Frontal cortex (tissue), 3 donors: ENCODE measurements at regions not wholly inside any gene's neighbourhood (a gene's known extent, or its start where the extent isn't known, plus 50 kb on each side); places are given as distances from the start of the nearest gene placed in this dataset.
A peak's percentile ranks its signal among the peaks of the same experiment; 100 is the strongest.

ENCODE experiments used
- DNase-seq, 2 donors: peaks; one replicate each; pipeline ENCODE4 v3.0.0; 2012; ENCODE audit warnings: low spot score in 2 of 2
- FAIRE-seq: peaks from 2 replicates; lab custom pipeline; 2012; peaks lifted over from hg19 to GRCh38; lab: Jason Lieb, UNC
- donor health status: control.
- donor health status: control.
- donor health status: control.

- FAIRE-seq (no peak), DNase-seq (no peak)
Observed at GRCh38 chr22:49322231-49322630, 505.4 kb downstream of the BRD1 start.

DNA sequence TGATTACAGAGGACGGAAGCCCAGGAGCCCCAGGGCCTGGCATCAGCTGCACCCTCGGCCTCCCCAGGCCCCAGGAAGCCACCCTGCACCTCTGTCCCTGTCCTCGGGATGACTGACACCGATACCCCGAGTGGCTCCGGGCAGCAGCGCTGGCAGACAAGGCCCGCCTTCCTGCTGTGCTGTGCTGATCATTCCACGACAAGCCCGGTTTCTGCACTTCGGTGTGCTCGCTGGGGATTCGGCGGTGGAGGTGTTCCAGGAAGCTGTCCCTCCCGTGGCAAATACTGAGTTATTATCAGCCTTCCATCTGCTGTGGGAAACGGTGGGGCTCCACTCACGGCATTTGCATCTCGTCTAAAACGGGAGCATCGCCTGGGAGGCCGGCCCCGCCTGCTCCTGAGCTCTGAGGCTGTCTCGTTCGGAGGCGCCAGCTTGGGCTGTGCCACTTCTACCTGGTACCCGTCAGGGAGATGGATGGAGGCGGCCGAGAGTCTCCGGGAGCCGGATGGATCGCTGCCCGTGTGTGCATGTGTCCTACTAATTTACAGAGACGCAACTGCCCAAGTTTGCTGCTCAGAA lies 506.1 kb downstream of the BRD1 start:
- no peak for FAIRE-seq
- no peak for DNase-seq

- no peak for FAIRE-seq
- DNase-seq = no peak
Observed at GRCh38 chr22:49320714-49321476, 506.8 kb downstream of the BRD1 start.

DNA sequence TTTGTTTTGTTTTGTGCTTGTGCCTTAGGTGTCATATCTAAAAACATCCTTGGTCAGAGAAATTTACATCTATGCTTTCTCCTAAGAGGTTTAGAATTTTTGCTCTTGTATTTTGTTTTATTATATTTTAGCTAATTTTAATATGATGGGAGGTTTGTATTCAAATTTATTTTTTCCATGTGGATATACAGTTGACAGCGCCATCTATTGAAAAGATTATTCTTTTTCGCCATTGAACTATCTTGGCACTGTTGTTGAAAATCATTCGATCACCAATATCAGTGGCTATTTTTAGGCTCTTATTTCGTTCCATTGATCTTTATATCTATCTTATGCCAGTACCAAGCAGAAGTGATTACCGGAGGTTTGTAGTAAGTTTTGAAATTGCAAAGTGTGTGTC lies 510.3 kb downstream of the BRD1 start:
- no peak for FAIRE-seq
- no peak for DNase-seq

- DNase-seq (no peak), FAIRE-seq (no peak)
Observed at GRCh38 chr22:49312601-49313000, 515.1 kb downstream of the BRD1 start.

DNA sequence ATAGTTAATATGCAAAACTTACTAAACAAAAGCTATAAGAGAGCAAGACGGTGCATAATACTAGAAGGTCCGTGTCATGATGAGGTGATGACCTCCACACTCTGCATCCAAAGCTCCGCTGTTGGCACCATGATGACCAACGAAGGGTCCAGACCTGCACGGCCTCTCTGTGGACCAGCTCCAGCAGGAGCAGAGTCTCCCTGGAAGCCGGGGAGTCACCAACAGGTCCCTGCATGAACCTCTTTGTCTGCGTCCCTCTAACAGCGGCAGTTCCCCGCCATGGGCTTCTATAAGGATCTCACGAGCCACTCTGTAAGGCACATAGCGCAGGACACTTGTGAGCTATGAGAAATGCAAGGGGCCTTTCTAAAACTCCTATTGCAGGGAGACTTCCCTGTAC lies 517.3 kb downstream of the BRD1 start:
- no peak for FAIRE-seq
- no peak for DNase-seq

- DNase-seq = no peak
- no peak for FAIRE-seq
Observed at GRCh38 chr22:49308300-49308699, 519.4 kb downstream of the BRD1 start.

DNA sequence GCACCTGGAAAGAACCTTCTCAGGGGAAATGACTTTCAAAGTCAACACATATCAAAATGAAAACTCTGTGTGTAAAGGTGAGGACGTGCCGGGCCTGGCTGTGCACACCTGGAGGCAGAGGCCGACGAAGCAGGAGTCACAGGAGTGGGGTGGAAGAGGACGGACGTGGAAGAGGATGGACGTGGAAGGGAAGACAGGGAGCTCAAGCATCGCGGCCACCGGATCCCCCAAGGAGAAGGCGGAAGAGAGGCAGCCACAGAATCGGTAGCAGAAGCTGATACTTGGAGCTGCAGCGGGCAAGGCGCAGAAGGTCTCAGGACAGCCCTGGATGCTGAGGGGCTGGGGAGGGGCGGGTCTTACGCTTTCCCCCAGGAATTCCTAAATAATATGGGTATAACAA lies 519.8 kb downstream of the BRD1 start:
- FAIRE-seq (no peak), DNase-seq (no peak)

DNA sequence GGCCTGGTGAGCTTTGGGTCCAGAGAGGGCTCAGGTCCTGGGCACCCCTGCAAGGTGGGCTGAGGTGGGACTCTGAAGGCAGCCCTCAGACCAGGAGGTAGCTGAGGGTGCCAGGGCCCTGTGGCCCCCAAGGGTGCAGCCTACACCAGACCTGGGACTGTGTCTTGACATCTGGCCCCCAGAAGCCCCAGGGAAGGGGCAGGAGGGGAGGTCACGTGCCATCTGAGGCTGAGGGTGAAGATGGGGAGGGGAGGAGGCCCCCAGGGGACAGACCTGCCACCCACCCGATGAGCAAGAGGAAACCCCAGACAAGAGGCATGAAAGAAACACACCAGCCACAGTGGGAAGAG lies 520.2 kb downstream of the BRD1 start:
- FAIRE-seq (no peak), DNase-seq (no peak)

GRCh38 chr22:49306632-49307480 lies 520.8 kb downstream of the BRD1 start:
- no peak for DNase-seq
- no peak for FAIRE-seq

DNA sequence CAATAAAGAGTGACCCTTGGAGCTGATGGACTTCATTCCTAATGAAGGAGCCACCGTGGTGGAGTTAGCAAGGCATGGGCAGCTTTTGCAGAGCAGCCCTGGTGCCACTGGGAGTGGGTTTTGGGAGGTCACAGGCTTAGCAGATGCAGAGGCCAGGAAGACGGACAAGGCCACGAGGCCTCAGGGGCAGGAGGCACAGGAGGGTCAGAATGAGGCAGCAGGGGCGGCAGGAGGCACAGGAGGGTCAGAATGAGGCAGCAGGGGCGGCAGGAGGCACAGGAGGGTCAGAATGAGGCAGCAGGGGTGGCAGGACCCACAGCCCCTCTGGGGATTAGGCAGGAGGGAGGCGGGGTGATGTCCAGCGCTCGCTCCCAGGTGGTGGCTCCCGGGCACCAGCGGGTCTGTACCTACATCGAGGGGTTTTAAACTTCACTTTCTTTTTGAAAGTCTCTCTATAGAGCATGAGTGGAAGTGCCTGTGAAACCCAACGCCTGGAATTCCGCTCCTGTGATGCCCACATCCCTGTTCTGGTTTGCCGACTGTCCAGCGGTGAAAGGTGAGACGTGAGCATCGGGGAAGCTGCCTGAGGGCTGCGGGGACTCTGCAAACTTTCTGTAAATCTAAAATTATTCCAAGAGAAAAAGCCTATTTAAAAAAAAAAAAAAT lies 521.6 kb downstream of the BRD1 start:
- no peak for FAIRE-seq
- no peak for DNase-seq

DNA sequence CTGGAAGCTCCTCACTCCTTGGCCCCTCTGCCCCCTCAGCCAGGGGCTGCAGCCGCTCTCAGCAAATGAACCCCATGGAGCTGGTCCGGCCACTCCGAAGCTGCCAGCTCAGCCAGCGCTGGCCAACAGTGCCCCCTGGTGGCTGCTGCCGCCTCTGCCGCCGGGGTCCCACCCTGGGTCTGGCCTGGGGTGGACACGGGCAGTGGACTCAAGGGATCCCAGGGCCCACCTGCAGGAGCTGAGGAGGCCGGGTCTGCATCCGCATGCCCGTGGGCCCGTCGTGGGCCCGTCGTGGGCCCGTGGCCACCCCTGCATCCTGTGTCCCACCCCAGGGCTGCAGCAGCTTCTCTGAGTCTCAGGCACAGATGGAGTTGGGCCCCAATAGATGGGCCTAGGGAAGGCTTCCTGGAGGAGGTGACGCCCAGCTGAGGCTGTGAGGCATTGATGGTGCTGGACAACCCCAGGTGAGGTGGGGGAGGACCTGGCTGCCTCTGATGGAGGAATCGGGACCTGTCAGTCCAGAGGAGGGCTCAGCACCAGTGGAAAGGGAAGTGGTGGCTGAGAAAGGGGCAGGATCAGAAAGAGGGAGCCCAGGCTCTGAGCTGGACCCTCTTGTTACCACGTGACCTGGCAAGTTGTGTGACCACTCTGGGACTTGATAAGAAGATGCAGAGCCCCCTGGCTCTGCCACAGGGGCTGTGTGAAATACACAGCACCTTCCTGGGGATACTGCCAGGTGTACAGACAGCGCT lies 522.3 kb downstream of the BRD1 start:
- FAIRE-seq (no peak), DNase-seq (peak; percentile 63 to 75)

DNA sequence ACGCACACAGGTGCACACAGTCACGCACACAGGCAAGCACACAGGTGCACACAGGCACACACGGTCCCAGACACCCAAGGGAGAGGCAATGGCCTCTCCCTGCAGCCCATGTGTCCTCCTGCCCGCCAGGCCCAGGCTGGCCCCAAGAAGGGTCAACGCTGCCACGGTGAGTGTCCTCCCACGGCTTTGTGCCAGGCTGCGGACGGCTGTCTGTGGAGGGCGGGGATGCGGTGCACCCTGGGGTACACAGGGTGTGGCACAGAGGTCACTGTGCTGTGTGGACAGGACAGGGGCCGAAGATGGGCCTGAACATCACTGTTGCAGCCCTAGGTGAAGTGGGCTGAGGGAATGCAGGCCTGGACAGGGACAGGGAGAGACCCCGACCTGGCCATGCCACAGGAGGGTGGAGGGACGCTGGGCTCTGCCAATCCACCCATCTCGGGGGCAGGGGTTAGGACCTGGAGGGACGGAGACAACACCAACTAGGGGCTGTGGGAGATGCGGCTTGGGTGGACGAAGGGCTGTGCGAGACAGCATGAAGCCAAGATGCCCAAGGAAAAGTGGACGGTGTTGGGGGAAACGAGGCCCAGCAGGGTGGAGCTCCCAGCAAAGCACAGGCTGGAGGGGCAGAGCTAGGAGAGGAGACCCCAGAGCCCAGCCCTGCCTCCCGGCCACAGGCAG lies 523.8 kb downstream of the BRD1 start:
- DNase-seq (no peak), FAIRE-seq (no peak)

DNA sequence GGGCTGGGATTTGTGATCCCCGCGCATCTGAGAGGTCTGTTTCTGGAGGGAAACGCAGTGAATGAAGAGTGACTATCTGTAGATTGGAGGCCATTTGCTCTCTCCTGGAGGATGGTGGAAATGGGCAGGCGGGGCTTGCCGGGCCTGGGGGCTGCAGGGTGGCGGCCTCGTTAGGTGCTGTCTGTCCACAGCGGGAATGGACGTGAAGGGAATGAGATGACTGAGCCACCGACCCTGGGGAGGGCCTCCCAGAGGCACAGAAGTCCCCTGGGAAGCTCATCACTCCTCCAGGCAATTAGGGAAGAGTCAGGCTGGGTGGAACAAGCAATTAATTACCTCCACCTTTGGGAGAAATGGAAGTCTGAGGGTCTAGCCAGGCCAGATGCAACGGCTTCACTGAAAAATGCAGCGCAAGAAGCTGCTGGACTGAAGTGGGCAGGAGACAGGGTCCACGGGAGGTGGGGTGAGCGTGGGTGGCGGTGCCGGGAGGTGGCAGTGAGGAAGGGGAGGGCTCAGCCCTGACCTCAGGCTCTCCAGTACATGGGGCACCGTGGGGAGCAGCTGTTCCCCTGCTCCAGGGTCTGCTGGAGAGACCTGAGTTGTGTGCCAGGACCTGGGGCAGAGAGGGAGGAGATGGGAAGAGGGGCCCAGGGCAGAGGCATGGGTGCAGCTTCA lies 524.5 kb downstream of the BRD1 start:
- no peak for DNase-seq
- FAIRE-seq = no peak

DNA sequence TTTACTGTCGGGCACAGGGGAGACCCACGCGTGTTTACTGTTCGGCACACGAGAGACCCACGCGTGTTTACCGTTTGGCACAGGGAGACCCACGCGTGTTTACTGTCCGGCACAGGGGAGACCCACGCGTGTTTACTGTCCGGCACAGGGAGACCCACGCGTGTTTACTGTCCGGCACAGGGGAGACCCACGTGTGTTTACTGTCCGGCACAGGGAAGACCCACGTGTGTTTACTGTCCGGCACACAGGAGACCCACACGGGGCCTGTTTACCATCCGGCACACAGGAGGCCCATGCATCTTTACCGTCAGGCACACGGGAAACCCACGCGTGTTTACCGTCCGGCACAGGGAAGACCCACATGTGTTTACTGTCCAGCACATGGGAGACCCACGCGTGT lies 525.1 kb downstream of the BRD1 start:
- no peak for FAIRE-seq

GRCh38 chr22:49302150-49302460 lies 525.6 kb downstream of the BRD1 start:
- no peak for DNase-seq
- FAIRE-seq = no peak

More for the DNA sequence above, 525.1 kb downstream of the BRD1 start:
- no peak for DNase-seq

DNA sequence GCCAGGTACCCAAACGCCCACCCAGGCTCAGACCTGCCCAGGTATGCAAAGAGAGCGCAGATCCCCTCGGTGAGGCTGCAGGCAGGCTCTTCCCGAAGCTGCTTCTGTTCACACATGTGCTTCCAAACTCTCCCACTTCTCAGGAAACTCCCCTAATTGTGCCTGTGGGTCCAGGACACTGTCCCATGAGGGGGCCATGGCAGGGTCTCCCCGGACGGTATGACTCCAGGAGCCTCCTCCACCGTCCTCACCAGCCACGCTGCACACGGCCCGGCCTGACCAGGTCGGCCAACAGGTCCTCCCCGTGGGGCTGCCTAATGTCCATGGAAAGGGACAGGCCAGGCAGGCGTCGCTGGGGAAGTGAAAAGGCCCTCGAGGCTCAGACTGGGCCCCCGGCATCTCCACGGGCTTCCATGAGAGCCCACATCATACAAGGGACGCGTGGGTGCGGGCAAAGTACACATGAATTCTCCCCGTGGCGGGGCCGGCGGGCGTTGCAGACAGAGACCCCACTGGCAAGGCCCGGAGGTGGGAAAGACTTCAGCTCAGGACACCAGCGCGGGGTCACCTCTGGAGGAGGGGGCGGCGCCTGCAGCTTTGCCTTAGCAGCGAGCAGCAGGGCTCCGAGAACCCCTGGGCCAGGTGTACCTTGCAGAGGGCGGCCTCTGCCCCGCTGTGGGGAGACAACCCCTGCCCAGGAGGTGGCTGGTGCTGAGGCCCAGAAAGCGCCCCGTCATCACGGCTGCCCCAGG lies 526.1 kb downstream of the BRD1 start:
- DNase-seq = no peak
- no peak for FAIRE-seq

GRCh38 chr22:49300951-49301397 lies 526.7 kb downstream of the BRD1 start:
- FAIRE-seq = no peak

More at GRCh38 chr22:49300951-49301397, 526.7 kb downstream of the BRD1 start:
- DNase-seq = no peak
